HG03135 (cell line): ENCODE measurements at regions not wholly inside any gene's neighbourhood (a gene's known extent, or its start where the extent isn't known, plus 50 kb on each side); places are given as distances from the start of the nearest gene placed in this dataset.
A peak's percentile ranks its signal among the peaks of the same experiment; 100 is the strongest.

Experiments used
- ATAC-seq: cut with Tn5 transposase; IDR thresholded peaks from one replicate; pipeline ENCODE4 v1.9.1; 2021; ENCODE audit warnings: mild to moderate bottlenecking, moderate library complexity; ENCODE audit not compliant: unreplicated experiment

GRCh38 chr9:78781681-78782080 lies 484.8 kb downstream of the PSAT1 start:
- no peak for ATAC-seq

GRCh38 chr9:78782234-78782633 lies 485.3 kb downstream of the PSAT1 start:
- no peak for ATAC-seq

- no peak for ATAC-seq
Measured at GRCh38 chr9:78782858-78783257, 485.9 kb downstream of the PSAT1 start.

- ATAC-seq, result no peak
Measured at GRCh38 chr9:78783743-78784142, 486.8 kb downstream of the PSAT1 start.

GRCh38 chr9:78786794-78787193 lies 489.9 kb downstream of the PSAT1 start:
- ATAC-seq, result no peak

GRCh38 chr9:78788101-78788500 lies 491.2 kb downstream of the PSAT1 start:
- no peak for ATAC-seq

GRCh38 chr9:78791779-78792178 lies 494.9 kb downstream of the PSAT1 start:
- no peak for ATAC-seq

GRCh38 chr9:78792745-78793144 lies 495.8 kb downstream of the PSAT1 start:
- ATAC-seq, result no peak

GRCh38 chr9:78805771-78806170 lies 508.8 kb downstream of the PSAT1 start:
- no peak for ATAC-seq

- no peak for ATAC-seq
Measured at GRCh38 chr9:78806492-78807160, 509.7 kb downstream of the PSAT1 start.

- no peak for ATAC-seq
Measured at GRCh38 chr9:78807286-78807685, 510.4 kb downstream of the PSAT1 start.

GRCh38 chr9:78808048-78808447 lies 511.1 kb downstream of the PSAT1 start:
- ATAC-seq, result no peak

GRCh38 chr9:78811622-78812276 lies 514.8 kb downstream of the PSAT1 start:
- ATAC-seq, result no peak

GRCh38 chr9:78812665-78813064 lies 515.7 kb downstream of the PSAT1 start:
- ATAC-seq, result no peak

GRCh38 chr9:78813602-78814180 lies 516.8 kb downstream of the PSAT1 start:
- ATAC-seq, result no peak

GRCh38 chr9:78821126-78821822 lies 524.3 kb downstream of the PSAT1 start:
- peak; percentile 70 for ATAC-seq

- no peak for ATAC-seq
Measured at GRCh38 chr9:78826527-78826926, 529.6 kb downstream of the PSAT1 start.

- ATAC-seq, result no peak
Measured at GRCh38 chr9:78828521-78828920, 531.6 kb downstream of the PSAT1 start.

GRCh38 chr9:78830301-78830700 lies 533.4 kb downstream of the PSAT1 start:
- no peak for ATAC-seq

- no peak for ATAC-seq
Measured at GRCh38 chr9:78831726-78832125, 534.8 kb downstream of the PSAT1 start.

GRCh38 chr9:78835928-78836450 lies 539.1 kb downstream of the PSAT1 start:
- no peak for ATAC-seq

GRCh38 chr9:78839252-78839651 lies 542.3 kb downstream of the PSAT1 start:
- no peak for ATAC-seq
